Keratinocyte (primary cell): ENCODE measurements at regions not wholly inside any gene's neighbourhood (a gene's known extent, or its start where the extent isn't known, plus 50 kb on each side); places are given as distances from the start of the nearest gene placed in this dataset.

Experiments used
- DNase-seq: peaks from one replicate; pipeline ENCODE4 v3.0.0-alpha.2; 2011; ENCODE audit warnings: low read depth, missing footprints, low spot score
- FAIRE-seq: peaks from 2 replicates; lab custom pipeline; 2011; peaks lifted over from hg19 to GRCh38; lab: Jason Lieb, UNC
- H2AFZ ChIP-seq: 2 replicates; pipeline ENCODE4 v1.6.0; 2012; ENCODE audit warnings: low read length, control low read depth, inconsistent platforms; ENCODE audit not compliant: control insufficient read depth
- H3K27ac ChIP-seq: 2 replicates; pipeline ENCODE4 v1.5.1; 2011; ENCODE audit warnings: low read length; ENCODE audit not compliant: control insufficient read depth, insufficient read depth
- H3K27me3 ChIP-seq: 3 replicates; pipeline ENCODE4 v1.6.0; 2011; ENCODE audit warnings: low read length; ENCODE audit not compliant: control insufficient read depth, insufficient read depth; ENCODE audit errors: extremely low read depth
- H3K36me3 ChIP-seq, 2 experiments: 2 replicates in 1 of 2; 3 replicates in 1 of 2; pipeline ENCODE4 v1.5.1; 2011; ENCODE audit warnings: low read length in 2 of 2, mild to moderate bottlenecking in 1 of 2; ENCODE audit not compliant: control insufficient read depth in 2 of 2, insufficient read depth in 2 of 2; ENCODE audit errors: extremely low read depth in 1 of 2
- H3K4me1 ChIP-seq: 3 replicates; pipeline ENCODE4 v1.5.1; 2011; ENCODE audit warnings: low read length; ENCODE audit not compliant: control insufficient read depth, insufficient read depth; ENCODE audit errors: extremely low read depth
- H3K4me2 ChIP-seq: 3 replicates; pipeline ENCODE4 v1.6.0; 2011; ENCODE audit warnings: low read depth, low read length; ENCODE audit not compliant: control insufficient read depth, insufficient read depth; ENCODE audit errors: extremely low read depth
- H3K4me3 ChIP-seq, 3 experiments: fragments of 200-600 bp in 1 of 3; sonication (generic) in 1 of 3; 2 replicates in 2 of 3; 3 replicates in 1 of 3; pipeline ENCODE4 v1.5.1; 2011 to 2016; ENCODE audit warnings: low read length in 3 of 3, mild to moderate bottlenecking in 3 of 3, control low read depth in 2 of 3, inconsistent platforms in 1 of 3, low read depth in 1 of 3, mixed read lengths in 1 of 3, mixed run types in 1 of 3, moderate library complexity in 1 of 3; ENCODE audit not compliant: control insufficient read depth in 2 of 3, insufficient read depth in 2 of 3; ENCODE audit errors: extremely low read depth in 1 of 3
- H3K79me2 ChIP-seq: 2 replicates; pipeline ENCODE4 v1.6.0; 2012; ENCODE audit warnings: low read length; ENCODE audit not compliant: control insufficient read depth, insufficient read depth
- H3K9ac ChIP-seq: 3 replicates; pipeline ENCODE4 v1.6.0; 2011; ENCODE audit warnings: low read length; ENCODE audit not compliant: control insufficient read depth, insufficient read depth; ENCODE audit errors: extremely low read depth
- H3K9me1 ChIP-seq: 3 replicates; pipeline ENCODE4 v1.6.0; 2011; ENCODE audit warnings: low read length; ENCODE audit not compliant: control insufficient read depth, insufficient read depth; ENCODE audit errors: extremely low read depth
- H3K9me3 ChIP-seq: 2 replicates; pipeline ENCODE4 v1.5.1; 2012; ENCODE audit warnings: low read depth, low read length; ENCODE audit not compliant: control insufficient read depth
- H4K20me1 ChIP-seq: 3 replicates; pipeline ENCODE4 v1.6.0; 2011; ENCODE audit warnings: low read length; ENCODE audit not compliant: control insufficient read depth, insufficient read depth; ENCODE audit errors: extremely low read depth
- EZH2 ChIP-seq: IDR thresholded peaks from one replicate; pipeline ENCODE4 v1.6.1; 2012; ENCODE audit warnings: inconsistent platforms, mild to moderate bottlenecking, low read length, moderate library complexity
- dilution Hi-C: fragments of 300-500 bp; cut with MboI; formaldehyde crosslinking; loops from one replicate; pipeline ENCODE4 v1.7.0; 2020; ENCODE audit warnings: low sequenced_read_pairs; ENCODE audit not compliant: extremely low pct_ligation_motif_present
- TF ChIP-seq, protein P1 (sequence below), 3 experiments: IDR thresholded peaks in 1 of 3; conservative IDR thresholded peaks in 1 of 3; optimal IDR thresholded peaks in 1 of 3; 2 replicates in 2 of 3; 3 replicates in 1 of 3; pipeline versions ENCODE3 to v1.5.1; 2011; ENCODE audit warnings: low read length in 3 of 3, mild to moderate bottlenecking in 3 of 3, moderate library complexity in 2 of 3, control low read depth in 1 of 3, inconsistent platforms in 1 of 3; ENCODE audit not compliant: insufficient read depth in 2 of 3; ENCODE audit errors: extremely low read depth in 1 of 3

DNA sequence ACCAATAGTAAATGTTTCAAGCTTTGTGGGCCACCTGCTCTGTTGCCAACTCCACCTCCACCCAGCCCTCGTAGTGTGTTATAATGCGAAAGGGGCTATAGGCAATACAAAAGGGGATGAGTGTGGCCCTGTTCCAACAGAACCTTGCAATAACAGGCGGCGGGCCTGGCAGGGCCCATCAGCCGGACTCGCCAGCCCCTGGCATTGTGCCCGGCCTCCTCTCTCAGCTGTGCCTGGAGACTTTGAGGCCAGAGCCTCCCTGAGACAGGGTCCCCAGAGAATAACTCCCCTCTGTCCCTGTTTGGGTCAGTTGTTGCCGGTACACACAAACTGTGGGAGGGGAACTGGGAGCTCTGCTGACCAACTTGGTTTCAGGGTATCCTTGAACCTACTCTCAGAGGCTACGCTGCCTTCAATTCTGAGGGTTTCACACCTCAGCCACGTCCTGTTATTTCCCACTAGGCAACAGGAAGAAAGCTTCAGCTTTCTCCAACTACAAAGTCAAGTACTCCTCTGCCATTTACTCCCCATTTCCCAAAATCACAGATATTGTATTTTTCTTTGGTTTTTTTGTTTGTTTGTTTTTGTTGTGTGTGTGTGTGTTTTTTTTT, 58.0 kb upstream of the ZNF236 start:
- FAIRE-seq (no peak), DNase-seq (no peak)
- no peak overlapping the region for H3K4me3 ChIP-seq
- H3K27me3 ChIP-seq = no peaks in the 10 kb centered on the region
- H3K9me1 ChIP-seq = no peaks in the 10 kb centered on the region
- H3K4me1 ChIP-seq = peaks cover 4% of the 10 kb centered on the region
- no peaks in the 10 kb centered on the region for H4K20me1 ChIP-seq
- H3K9ac ChIP-seq = no peak overlapping the region
- no peak overlapping the region for H3K4me2 ChIP-seq
- TF ChIP-seq, protein P1, sequence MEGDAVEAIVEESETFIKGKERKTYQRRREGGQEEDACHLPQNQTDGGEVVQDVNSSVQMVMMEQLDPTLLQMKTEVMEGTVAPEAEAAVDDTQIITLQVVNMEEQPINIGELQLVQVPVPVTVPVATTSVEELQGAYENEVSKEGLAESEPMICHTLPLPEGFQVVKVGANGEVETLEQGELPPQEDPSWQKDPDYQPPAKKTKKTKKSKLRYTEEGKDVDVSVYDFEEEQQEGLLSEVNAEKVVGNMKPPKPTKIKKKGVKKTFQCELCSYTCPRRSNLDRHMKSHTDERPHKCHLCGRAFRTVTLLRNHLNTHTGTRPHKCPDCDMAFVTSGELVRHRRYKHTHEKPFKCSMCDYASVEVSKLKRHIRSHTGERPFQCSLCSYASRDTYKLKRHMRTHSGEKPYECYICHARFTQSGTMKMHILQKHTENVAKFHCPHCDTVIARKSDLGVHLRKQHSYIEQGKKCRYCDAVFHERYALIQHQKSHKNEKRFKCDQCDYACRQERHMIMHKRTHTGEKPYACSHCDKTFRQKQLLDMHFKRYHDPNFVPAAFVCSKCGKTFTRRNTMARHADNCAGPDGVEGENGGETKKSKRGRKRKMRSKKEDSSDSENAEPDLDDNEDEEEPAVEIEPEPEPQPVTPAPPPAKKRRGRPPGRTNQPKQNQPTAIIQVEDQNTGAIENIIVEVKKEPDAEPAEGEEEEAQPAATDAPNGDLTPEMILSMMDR (optimal IDR thresholded peaks at IDR 0.05 in 1 of 3, IDR thresholded peaks at IDR 0.05 in 1 of 3, conservative IDR thresholded peaks at IDR 0.05 in 1 of 3; ENCODE audit: extremely low read depth in 1 of 3, insufficient read depth in 2 of 3, low read length in 3 of 3) = no peak
- TF ChIP-seq EZH2 = no peak
- H3K9me3 ChIP-seq = no peaks in the 10 kb centered on the region
- dilution Hi-C loops = no loop called here
- no peak overlapping the region for H2AFZ ChIP-seq
- H3K79me2 ChIP-seq = no peaks in the 10 kb centered on the region
- H3K36me3 ChIP-seq = no peaks in the 10 kb centered on the region
- H3K27ac ChIP-seq = no peak overlapping the region

DNA sequence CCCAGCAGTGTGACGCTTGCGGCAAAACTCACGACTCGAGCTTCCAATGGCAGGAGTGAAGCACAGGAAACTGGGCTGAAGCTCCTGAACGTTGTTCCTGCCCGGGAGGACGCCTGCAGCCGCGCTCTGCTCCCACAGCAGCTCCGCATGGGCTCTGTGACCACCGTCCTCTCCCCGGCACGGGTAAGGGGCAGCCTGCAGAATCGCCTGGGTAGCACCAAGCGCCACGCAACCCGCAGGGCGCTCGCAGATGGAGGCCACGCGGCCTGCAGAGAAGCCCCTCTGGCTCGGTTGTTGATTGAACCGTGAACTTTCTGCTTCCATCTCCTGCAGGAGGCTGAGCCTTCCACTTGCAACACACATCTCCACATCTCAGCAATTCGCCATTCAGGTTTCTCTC, 63.3 kb upstream of the ZNF236 start:
- Histone ChIP-seq H3K4me2 (no peak overlapping the region), H3K9me1 (no peaks in the 10 kb centered on the region), H3K4me3 (no peak overlapping the region), H4K20me1 (no peaks in the 10 kb centered on the region), H3K9ac (no peak overlapping the region), H3K27me3 (no peaks in the 10 kb centered on the region), H3K27ac (no peak overlapping the region), H3K36me3 (no peaks in the 10 kb centered on the region), H3K79me2 (no peaks in the 10 kb centered on the region), H3K4me1 (no peaks in the 10 kb centered on the region), H2AFZ (no peak overlapping the region), H3K9me3 (no peaks in the 10 kb centered on the region)
- FAIRE-seq = no peak
- dilution Hi-C loops = no loop called here
- no peak for DNase-seq
- TF ChIP-seq EZH2 = no peak
- TF ChIP-seq, protein P1 (optimal IDR thresholded peaks at IDR 0.05 in 1 of 3, IDR thresholded peaks at IDR 0.05 in 1 of 3, conservative IDR thresholded peaks at IDR 0.05 in 1 of 3; ENCODE audit: extremely low read depth in 1 of 3, insufficient read depth in 2 of 3, low read length in 3 of 3) = no peak
